ENCODE measurements at regions not wholly inside any gene's neighbourhood (a gene's known extent, or its start where the extent isn't known, plus 50 kb on each side); places are given as distances from the start of the nearest gene placed in this dataset.

DNA sequence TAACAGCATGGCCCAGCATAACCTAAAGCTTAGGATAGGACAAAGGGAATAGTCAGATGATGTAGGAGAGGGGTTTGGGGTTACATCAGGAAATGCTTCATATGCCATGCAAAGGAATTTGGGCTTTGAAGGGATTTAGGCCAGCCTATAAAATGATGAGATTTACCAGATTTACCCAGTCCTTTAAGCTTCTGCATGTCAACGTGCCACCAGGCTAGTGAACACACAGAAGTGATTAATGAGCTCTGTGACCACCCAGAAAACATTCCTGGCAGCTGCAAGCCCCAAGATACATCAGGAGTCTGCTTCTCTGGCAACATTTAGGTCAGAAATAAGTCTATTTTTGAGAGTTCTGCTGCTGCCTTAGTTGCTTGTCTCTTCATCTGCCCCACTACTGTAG is 118.3 kb downstream of the LRIG3 start:
- Histone ChIP-seq H3K27me3 (ENCODE audit: control insufficient read depth in 4 of 4, insufficient read depth in 4 of 4, low read length in 3 of 4) (no peaks in the 10 kb centered on the region), H3K4me1 (ENCODE audit: control insufficient read depth in 4 of 4, insufficient read depth in 4 of 4, low read length in 3 of 4) (no peaks in the 10 kb centered on the region), H3K9ac (ENCODE audit: low read depth in 1 of 2, low read length in 2 of 2) (no peak overlapping the region), H3K27ac (ENCODE audit: low read depth in 1 of 2, low read length in 2 of 2) (no peak overlapping the region), H3K36me3 (ENCODE audit: control insufficient read depth in 4 of 4, insufficient read depth in 3 of 4, low read depth in 1 of 4, low read length in 3 of 4) (no peaks in the 10 kb centered on the region), H3K9me3 (ENCODE audit: control insufficient read depth in 4 of 4, low read length in 3 of 4) (no peaks in the 10 kb centered on the region), H3K4me3 (ENCODE audit: low read depth in 1 of 3, low read length in 3 of 3) (no peak overlapping the region)
- 69% methylated on average over 1 of the region's 1 CpG for WGBS
- no peak for DNase-seq (ENCODE audit: low spot score)
- TF ChIP-seq FOXA1 (IDR thresholded peaks at IDR 0.05) (no peak), HNF4G (IDR thresholded peaks at IDR 0.05) (no peak), YY1 (IDR thresholded peaks at IDR 0.05) (no peak), RAD21 (IDR thresholded peaks at IDR 0.05) (no peak), RXRA (IDR thresholded peaks at IDR 0.05) (no peak), TAF1 (conservative IDR thresholded peaks at IDR 0.05) (no peak), FOXA2 (IDR thresholded peaks at IDR 0.05) (no peak), SP1 (IDR thresholded peaks at IDR 0.05) (no peak), HNF4A (conservative IDR thresholded peaks at IDR 0.05) (no peak), JUND (IDR thresholded peaks at IDR 0.05) (no peak), EGR1 (IDR thresholded peaks at IDR 0.05; ENCODE audit: low read depth in 2 of 2) (no peak), NR2F2 (IDR thresholded peaks at IDR 0.05) (no peak), GABPA (IDR thresholded peaks at IDR 0.05 in 1 of 2, conservative IDR thresholded peaks at IDR 0.05 in 1 of 2) (no peak)
- TF ChIP-seq, protein P1, sequence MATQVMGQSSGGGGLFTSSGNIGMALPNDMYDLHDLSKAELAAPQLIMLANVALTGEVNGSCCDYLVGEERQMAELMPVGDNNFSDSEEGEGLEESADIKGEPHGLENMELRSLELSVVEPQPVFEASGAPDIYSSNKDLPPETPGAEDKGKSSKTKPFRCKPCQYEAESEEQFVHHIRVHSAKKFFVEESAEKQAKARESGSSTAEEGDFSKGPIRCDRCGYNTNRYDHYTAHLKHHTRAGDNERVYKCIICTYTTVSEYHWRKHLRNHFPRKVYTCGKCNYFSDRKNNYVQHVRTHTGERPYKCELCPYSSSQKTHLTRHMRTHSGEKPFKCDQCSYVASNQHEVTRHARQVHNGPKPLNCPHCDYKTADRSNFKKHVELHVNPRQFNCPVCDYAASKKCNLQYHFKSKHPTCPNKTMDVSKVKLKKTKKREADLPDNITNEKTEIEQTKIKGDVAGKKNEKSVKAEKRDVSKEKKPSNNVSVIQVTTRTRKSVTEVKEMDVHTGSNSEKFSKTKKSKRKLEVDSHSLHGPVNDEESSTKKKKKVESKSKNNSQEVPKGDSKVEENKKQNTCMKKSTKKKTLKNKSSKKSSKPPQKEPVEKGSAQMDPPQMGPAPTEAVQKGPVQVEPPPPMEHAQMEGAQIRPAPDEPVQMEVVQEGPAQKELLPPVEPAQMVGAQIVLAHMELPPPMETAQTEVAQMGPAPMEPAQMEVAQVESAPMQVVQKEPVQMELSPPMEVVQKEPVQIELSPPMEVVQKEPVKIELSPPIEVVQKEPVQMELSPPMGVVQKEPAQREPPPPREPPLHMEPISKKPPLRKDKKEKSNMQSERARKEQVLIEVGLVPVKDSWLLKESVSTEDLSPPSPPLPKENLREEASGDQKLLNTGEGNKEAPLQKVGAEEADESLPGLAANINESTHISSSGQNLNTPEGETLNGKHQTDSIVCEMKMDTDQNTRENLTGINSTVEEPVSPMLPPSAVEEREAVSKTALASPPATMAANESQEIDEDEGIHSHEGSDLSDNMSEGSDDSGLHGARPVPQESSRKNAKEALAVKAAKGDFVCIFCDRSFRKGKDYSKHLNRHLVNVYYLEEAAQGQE (IDR thresholded peaks at IDR 0.05), result no peak
- TF ChIP-seq, protein P2, sequence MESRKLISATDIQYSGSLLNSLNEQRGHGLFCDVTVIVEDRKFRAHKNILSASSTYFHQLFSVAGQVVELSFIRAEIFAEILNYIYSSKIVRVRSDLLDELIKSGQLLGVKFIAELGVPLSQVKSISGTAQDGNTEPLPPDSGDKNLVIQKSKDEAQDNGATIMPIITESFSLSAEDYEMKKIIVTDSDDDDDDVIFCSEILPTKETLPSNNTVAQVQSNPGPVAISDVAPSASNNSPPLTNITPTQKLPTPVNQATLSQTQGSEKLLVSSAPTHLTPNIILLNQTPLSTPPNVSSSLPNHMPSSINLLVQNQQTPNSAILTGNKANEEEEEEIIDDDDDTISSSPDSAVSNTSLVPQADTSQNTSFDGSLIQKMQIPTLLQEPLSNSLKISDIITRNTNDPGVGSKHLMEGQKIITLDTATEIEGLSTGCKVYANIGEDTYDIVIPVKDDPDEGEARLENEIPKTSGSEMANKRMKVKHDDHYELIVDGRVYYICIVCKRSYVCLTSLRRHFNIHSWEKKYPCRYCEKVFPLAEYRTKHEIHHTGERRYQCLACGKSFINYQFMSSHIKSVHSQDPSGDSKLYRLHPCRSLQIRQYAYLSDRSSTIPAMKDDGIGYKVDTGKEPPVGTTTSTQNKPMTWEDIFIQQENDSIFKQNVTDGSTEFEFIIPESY (IDR thresholded peaks at IDR 0.05), result no peak
- TF ChIP-seq, protein P3, sequence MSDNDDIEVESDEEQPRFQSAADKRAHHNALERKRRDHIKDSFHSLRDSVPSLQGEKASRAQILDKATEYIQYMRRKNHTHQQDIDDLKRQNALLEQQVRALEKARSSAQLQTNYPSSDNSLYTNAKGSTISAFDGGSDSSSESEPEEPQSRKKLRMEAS (IDR thresholded peaks at IDR 0.05), result no peak
- TF ChIP-seq, protein P4, sequence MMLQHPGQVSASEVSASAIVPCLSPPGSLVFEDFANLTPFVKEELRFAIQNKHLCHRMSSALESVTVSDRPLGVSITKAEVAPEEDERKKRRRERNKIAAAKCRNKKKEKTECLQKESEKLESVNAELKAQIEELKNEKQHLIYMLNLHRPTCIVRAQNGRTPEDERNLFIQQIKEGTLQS (IDR thresholded peaks at IDR 0.05), result no peak
- TF ChIP-seq, protein P5, sequence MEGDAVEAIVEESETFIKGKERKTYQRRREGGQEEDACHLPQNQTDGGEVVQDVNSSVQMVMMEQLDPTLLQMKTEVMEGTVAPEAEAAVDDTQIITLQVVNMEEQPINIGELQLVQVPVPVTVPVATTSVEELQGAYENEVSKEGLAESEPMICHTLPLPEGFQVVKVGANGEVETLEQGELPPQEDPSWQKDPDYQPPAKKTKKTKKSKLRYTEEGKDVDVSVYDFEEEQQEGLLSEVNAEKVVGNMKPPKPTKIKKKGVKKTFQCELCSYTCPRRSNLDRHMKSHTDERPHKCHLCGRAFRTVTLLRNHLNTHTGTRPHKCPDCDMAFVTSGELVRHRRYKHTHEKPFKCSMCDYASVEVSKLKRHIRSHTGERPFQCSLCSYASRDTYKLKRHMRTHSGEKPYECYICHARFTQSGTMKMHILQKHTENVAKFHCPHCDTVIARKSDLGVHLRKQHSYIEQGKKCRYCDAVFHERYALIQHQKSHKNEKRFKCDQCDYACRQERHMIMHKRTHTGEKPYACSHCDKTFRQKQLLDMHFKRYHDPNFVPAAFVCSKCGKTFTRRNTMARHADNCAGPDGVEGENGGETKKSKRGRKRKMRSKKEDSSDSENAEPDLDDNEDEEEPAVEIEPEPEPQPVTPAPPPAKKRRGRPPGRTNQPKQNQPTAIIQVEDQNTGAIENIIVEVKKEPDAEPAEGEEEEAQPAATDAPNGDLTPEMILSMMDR (IDR thresholded peaks at IDR 0.05; ENCODE audit: low read depth, low read length, missing input control), result no peak

Measured in liver (tissue), 8 donors.